ENCODE measurements at regions not wholly inside any gene's neighbourhood (a gene's known extent, or its start where the extent isn't known, plus 50 kb on each side); places are given as distances from the start of the nearest gene placed in this dataset.

DNA sequence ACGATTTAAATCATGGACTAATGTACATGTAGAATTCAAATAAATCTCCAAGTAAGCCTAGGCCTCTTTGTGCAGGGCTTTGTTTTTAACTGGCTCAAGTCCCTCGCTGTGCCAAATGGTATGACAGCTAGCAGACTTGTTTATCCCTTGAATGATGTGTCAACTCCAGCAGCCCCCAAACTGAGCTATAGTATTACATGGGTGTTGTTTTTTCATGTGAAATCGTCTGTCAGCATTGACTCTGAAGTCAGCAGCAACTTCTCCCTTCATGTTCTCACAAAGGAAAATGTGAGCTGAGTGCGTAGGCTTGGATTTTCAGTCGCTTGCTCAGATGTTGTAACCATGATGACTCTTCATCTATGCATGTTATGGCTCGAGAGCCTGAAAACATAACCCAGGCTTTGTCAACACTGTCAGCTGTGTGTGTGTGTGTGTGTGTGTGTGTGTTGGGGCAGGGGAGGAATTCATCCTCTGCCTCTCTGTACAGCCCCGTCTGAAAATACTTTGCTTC lies 73.3 kb downstream of the PTHLH start:
- H3K27me3 ChIP-seq (ENCODE audit: low read depth, low read length), result no peaks in the 10 kb centered on the region
- no peak overlapping the region for H2AFZ ChIP-seq (ENCODE audit: low read depth, low read length)
- H3K4me1 ChIP-seq (ENCODE audit: low read length), result peaks cover 41% of the 10 kb centered on the region
- H4K20me1 ChIP-seq (ENCODE audit: insufficient read depth, low read length), result no peaks in the 10 kb centered on the region
- H3K4me2 ChIP-seq (ENCODE audit: low read length), result no peak overlapping the region
- TF ChIP-seq, protein P1, sequence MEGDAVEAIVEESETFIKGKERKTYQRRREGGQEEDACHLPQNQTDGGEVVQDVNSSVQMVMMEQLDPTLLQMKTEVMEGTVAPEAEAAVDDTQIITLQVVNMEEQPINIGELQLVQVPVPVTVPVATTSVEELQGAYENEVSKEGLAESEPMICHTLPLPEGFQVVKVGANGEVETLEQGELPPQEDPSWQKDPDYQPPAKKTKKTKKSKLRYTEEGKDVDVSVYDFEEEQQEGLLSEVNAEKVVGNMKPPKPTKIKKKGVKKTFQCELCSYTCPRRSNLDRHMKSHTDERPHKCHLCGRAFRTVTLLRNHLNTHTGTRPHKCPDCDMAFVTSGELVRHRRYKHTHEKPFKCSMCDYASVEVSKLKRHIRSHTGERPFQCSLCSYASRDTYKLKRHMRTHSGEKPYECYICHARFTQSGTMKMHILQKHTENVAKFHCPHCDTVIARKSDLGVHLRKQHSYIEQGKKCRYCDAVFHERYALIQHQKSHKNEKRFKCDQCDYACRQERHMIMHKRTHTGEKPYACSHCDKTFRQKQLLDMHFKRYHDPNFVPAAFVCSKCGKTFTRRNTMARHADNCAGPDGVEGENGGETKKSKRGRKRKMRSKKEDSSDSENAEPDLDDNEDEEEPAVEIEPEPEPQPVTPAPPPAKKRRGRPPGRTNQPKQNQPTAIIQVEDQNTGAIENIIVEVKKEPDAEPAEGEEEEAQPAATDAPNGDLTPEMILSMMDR (IDR thresholded peaks at IDR 0.05; ENCODE audit: low read depth, low read length), result no peak
- TF ChIP-seq EZH2phosphoT487 (IDR thresholded peaks at IDR 0.05; ENCODE audit: low read depth), result no peak
- H3K4me3 ChIP-seq (ENCODE audit: low read length), result no peak overlapping the region
- H3K27ac ChIP-seq (ENCODE audit: low read length), result no peak overlapping the region
- no peaks in the 10 kb centered on the region for H3K79me2 ChIP-seq (ENCODE audit: low read length)
- H3K9me3 ChIP-seq (ENCODE audit: insufficient read depth, low read length), result no peaks in the 10 kb centered on the region
- peaks cover 5% of the 10 kb centered on the region for H3K36me3 ChIP-seq (replicated peaks; ENCODE audit: low read depth, low read length)
- no peak overlapping the region for H3K9ac ChIP-seq (ENCODE audit: low read length)

DNA sequence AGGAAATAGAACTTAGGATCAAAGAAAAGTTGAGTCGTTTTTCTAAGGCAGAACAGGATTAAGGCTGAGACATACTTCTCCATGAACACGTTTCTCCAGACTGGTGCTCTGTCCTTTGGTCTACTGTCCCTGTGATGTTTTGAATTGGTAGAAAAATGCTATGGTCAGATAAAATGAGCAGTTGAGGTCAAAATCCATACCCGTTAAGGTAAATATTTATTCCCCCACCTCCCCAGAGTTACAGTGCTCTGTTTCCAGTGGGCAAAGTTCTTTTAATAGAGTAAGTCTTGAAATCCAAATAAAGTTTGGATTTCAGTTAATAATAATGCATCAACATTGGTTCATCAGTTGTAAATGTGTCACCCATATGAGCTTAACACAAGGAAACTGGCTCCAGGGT lies 74.5 kb downstream of the PTHLH start:
- Histone ChIP-seq H3K4me3 (ENCODE audit: low read length) (no peak overlapping the region), H3K9me3 (ENCODE audit: insufficient read depth, low read length) (0 out of 2 replicates have a peak, but pooled peaks cover under 1% of the 10 kb centered on the region), H3K36me3 (replicated peaks; ENCODE audit: low read depth, low read length) (peaks cover 11% of the 10 kb centered on the region), H3K79me2 (ENCODE audit: low read length) (no peaks in the 10 kb centered on the region), H3K27me3 (ENCODE audit: low read depth, low read length) (no peaks in the 10 kb centered on the region), H3K4me1 (ENCODE audit: low read length) (peaks cover 51% of the 10 kb centered on the region), H3K9ac (ENCODE audit: low read length) (no peak overlapping the region), H3K27ac (ENCODE audit: low read length) (no peak overlapping the region), H4K20me1 (ENCODE audit: insufficient read depth, low read length) (no peaks in the 10 kb centered on the region), H3K4me2 (ENCODE audit: low read length) (no peak overlapping the region), H2AFZ (ENCODE audit: low read depth, low read length) (no peak overlapping the region)
- TF ChIP-seq EZH2phosphoT487 (IDR thresholded peaks at IDR 0.05; ENCODE audit: low read depth), result no peak
- TF ChIP-seq, protein P1 (IDR thresholded peaks at IDR 0.05; ENCODE audit: low read depth, low read length), result no peak

DNA sequence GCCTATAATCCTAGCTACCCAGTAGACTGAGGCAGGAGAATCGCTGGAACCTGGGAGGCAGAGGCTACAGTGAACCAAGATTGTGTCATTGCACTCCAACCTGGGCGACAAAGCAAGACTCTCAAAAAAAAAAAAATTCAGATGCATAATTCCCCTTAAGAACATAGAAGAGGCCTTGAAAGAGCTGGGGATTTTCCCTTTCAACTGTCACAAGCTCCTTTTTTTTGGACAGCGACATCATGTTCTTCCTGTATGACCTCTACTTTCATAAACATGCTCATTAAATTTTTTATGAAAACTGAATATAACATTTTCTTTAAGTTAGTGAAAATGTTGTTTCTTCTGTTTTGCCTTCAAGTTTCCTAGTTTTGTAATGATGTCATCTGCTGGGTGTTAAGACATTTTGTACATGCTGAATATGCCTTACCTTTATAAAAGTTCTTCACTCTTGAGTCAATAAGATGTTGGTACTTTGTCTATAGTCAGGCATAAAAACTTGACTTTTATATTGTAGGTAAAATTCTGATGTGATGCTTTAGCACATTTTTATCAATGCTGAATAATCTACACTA lies 76.0 kb downstream of the PTHLH start:
- no peak overlapping the region for H2AFZ ChIP-seq (ENCODE audit: low read depth, low read length)

DNA sequence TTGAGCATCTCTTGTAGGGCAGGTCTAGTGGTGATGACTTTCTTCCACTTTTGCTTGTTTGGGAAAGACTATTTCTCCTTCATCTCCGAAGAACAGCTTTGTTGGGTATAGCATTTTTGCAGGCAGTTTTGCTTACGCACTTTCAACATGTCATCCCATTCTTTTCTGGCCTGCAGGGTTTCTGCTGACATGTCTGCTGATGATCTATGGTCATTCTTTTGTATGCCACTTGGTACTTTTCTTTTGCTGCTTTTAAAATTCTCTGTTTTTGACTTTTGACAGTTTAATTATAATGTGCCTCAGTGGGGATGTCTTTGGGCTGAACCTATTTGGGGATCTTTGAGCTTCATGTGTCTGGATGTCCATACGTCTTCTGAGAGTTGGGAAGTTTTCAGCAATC lies 78.2 kb downstream of the PTHLH start:
- peaks cover 37% of the 10 kb centered on the region for H3K4me1 ChIP-seq (ENCODE audit: low read length)
- no peak overlapping the region for H3K9ac ChIP-seq (ENCODE audit: low read length)
- H2AFZ ChIP-seq (ENCODE audit: low read depth, low read length), result no peak overlapping the region
- no peaks in the 10 kb centered on the region for H4K20me1 ChIP-seq (ENCODE audit: insufficient read depth, low read length)
- H3K27ac ChIP-seq (ENCODE audit: low read length), result peak overlapping the region; percentile 48; the same call in 1 of the 2 replicates
- no peaks in the 10 kb centered on the region for H3K27me3 ChIP-seq (ENCODE audit: low read depth, low read length)
- peaks cover 21% of the 10 kb centered on the region for H3K36me3 ChIP-seq (replicated peaks; ENCODE audit: low read depth, low read length)
- 0 out of 2 replicates have a peak, but pooled peaks cover 5% of the 10 kb centered on the region for H3K9me3 ChIP-seq (ENCODE audit: insufficient read depth, low read length)
- no peaks in the 10 kb centered on the region for H3K79me2 ChIP-seq (ENCODE audit: low read length)
- no peak overlapping the region for H3K4me2 ChIP-seq (ENCODE audit: low read length)
- TF ChIP-seq EZH2phosphoT487 (IDR thresholded peaks at IDR 0.05; ENCODE audit: low read depth), result no peak
- TF ChIP-seq, protein P1 (IDR thresholded peaks at IDR 0.05; ENCODE audit: low read depth, low read length), result no peak
- H3K4me3 ChIP-seq (ENCODE audit: low read length), result no peak overlapping the region

More for the DNA sequence above, 76.0 kb downstream of the PTHLH start:
- no peaks in the 10 kb centered on the region for H4K20me1 ChIP-seq (ENCODE audit: insufficient read depth, low read length)
- H3K79me2 ChIP-seq (ENCODE audit: low read length), result no peaks in the 10 kb centered on the region
- H3K4me3 ChIP-seq (ENCODE audit: low read length), result no peak overlapping the region
- H3K9me3 ChIP-seq (ENCODE audit: insufficient read depth, low read length), result 0 out of 2 replicates have a peak, but pooled peaks cover 5% of the 10 kb centered on the region
- no peak overlapping the region for H3K9ac ChIP-seq (ENCODE audit: low read length)
- peak overlapping the region; percentile 35; the same call in 1 of the 2 replicates for H3K27ac ChIP-seq (ENCODE audit: low read length)
- peaks cover 21% of the 10 kb centered on the region for H3K36me3 ChIP-seq (replicated peaks; ENCODE audit: low read depth, low read length)
- H3K27me3 ChIP-seq (ENCODE audit: low read depth, low read length), result no peaks in the 10 kb centered on the region
- peaks cover 49% of the 10 kb centered on the region for H3K4me1 ChIP-seq (ENCODE audit: low read length)
- H3K4me2 ChIP-seq (ENCODE audit: low read length), result peak overlapping the region; percentile 27
- TF ChIP-seq, protein P1 (IDR thresholded peaks at IDR 0.05; ENCODE audit: low read depth, low read length), result no peak
- no peak for TF ChIP-seq EZH2phosphoT487 (IDR thresholded peaks at IDR 0.05; ENCODE audit: low read depth)

Measured in OCI-LY3 (cell line).